HEK293 (cell line): ENCODE measurements at regions not wholly inside any gene's neighbourhood (a gene's known extent, or its start where the extent isn't known, plus 50 kb on each side); places are given as distances from the start of the nearest gene placed in this dataset.

Experiments used
- GLIS1 ChIP-seq: fragments of 450-650 bp; formaldehyde crosslinking; IDR thresholded peaks from 2 replicates; pipeline ENCODE4 v1.5.1; 2016; ENCODE audit warnings: missing biosample characterization, missing genetic modification characterization
- TCF7L2 ChIP-seq: IDR thresholded peaks from 2 replicates; pipeline ENCODE4 v1.6.1; 2011; ENCODE audit warnings: low read depth, mild to moderate bottlenecking, inconsistent platforms, low read length, moderate library complexity, borderline replicate concordance
- ZEB2 ChIP-seq: fragments of 450-650 bp; formaldehyde crosslinking; IDR thresholded peaks from 2 replicates; pipeline ENCODE4 v1.5.1; 2016; ENCODE audit warnings: missing biosample characterization, missing genetic modification characterization
- ZFP37 ChIP-seq: fragments of 450-650 bp; formaldehyde crosslinking; IDR thresholded peaks from 2 replicates; pipeline ENCODE4 v1.5.1; 2016; ENCODE audit warnings: missing biosample characterization, missing genetic modification characterization
- ZFP41 ChIP-seq: fragments of 450-650 bp; formaldehyde crosslinking; IDR thresholded peaks from 2 replicates; pipeline ENCODE4 v1.5.1; 2016; ENCODE audit warnings: missing biosample characterization, missing genetic modification characterization, borderline replicate concordance
- ZNF10 ChIP-seq: fragments of 450-650 bp; formaldehyde crosslinking; IDR thresholded peaks from 2 replicates; pipeline ENCODE4 v1.5.1; 2017; ENCODE audit warnings: missing biosample characterization, missing genetic modification characterization
- ZNF112 ChIP-seq: fragments of 450-650 bp; formaldehyde crosslinking; IDR thresholded peaks from 2 replicates; pipeline ENCODE4 v1.5.0; 2017; ENCODE audit warnings: missing biosample characterization, missing genetic modification characterization
- ZNF133 ChIP-seq: fragments of 450-650 bp; formaldehyde crosslinking; IDR thresholded peaks from 2 replicates; pipeline ENCODE4 v1.5.1; 2016; ENCODE audit warnings: missing biosample characterization, missing genetic modification characterization
- ZNF155 ChIP-seq: fragments of 450-650 bp; formaldehyde crosslinking; IDR thresholded peaks from 2 replicates; pipeline ENCODE4 v1.5.1; 2016; ENCODE audit warnings: missing biosample characterization, missing genetic modification characterization
- ZNF175 ChIP-seq: fragments of 450-650 bp; formaldehyde crosslinking; IDR thresholded peaks from 2 replicates; pipeline ENCODE4 v1.5.1; 2016; ENCODE audit warnings: missing biosample characterization, missing genetic modification characterization
- ZNF274 ChIP-seq, 2 experiments: fragments of 200-500 bp in 1 of 2; fragments of 450-650 bp in 1 of 2; sonication (Bioruptor generic) in 1 of 2; formaldehyde crosslinking in 1 of 2; IDR thresholded peaks; 2 replicates each; pipeline versions ENCODE4 v1.5.1 to v1.6.1; 2014 to 2016; ENCODE audit warnings: borderline replicate concordance in 1 of 2, inconsistent platforms in 1 of 2, low read length in 1 of 2, missing biosample characterization in 1 of 2, missing genetic modification characterization in 1 of 2
- ZNF416 ChIP-seq: fragments of 450-650 bp; formaldehyde crosslinking; IDR thresholded peaks from 2 replicates; pipeline ENCODE4 v1.5.1; 2016; ENCODE audit warnings: missing biosample characterization, missing genetic modification characterization
- ZNF48 ChIP-seq: fragments of 450-650 bp; formaldehyde crosslinking; IDR thresholded peaks from 2 replicates; pipeline ENCODE4 v1.5.1; 2016; ENCODE audit warnings: missing biosample characterization, missing genetic modification characterization
- ZNF555 ChIP-seq: fragments of 450-650 bp; formaldehyde crosslinking; conservative IDR thresholded peaks from 2 replicates; pipeline ENCODE4 v1.5.1; 2017; ENCODE audit warnings: missing biosample characterization, mild to moderate bottlenecking, missing genetic modification characterization, inconsistent platforms
- ZNF624 ChIP-seq: fragments of 450-650 bp; formaldehyde crosslinking; IDR thresholded peaks from 2 replicates; pipeline ENCODE4 v1.5.1; 2017; ENCODE audit warnings: missing biosample characterization, missing genetic modification characterization
- ZNF664 ChIP-seq: fragments of 450-650 bp; formaldehyde crosslinking; IDR thresholded peaks from 2 replicates; pipeline ENCODE4 v1.5.1; 2016; ENCODE audit warnings: missing biosample characterization, missing genetic modification characterization
- ZNF677 ChIP-seq: fragments of 450-650 bp; IDR thresholded peaks from 2 replicates; pipeline ENCODE4 v1.5.0; 2018; ENCODE audit warnings: missing biosample characterization, mild to moderate bottlenecking, missing genetic modification characterization, moderate library complexity
- ZNF701 ChIP-seq: fragments of 450-650 bp; formaldehyde crosslinking; IDR thresholded peaks from 2 replicates; pipeline ENCODE4 v1.5.1; 2016; ENCODE audit warnings: missing biosample characterization, missing genetic modification characterization
- ZNF768 ChIP-seq: fragments of 450-650 bp; formaldehyde crosslinking; IDR thresholded peaks from 2 replicates; pipeline ENCODE4 v1.5.1; 2018; ENCODE audit warnings: missing biosample characterization, mild to moderate bottlenecking, missing genetic modification characterization
- TF ChIP-seq, protein P1 (sequence below): fragments of 450-650 bp; formaldehyde crosslinking; IDR thresholded peaks from 2 replicates; pipeline ENCODE4 v1.5.1; 2017; ENCODE audit warnings: missing biosample characterization, missing genetic modification characterization
- TF ChIP-seq, protein P2 (sequence below): fragments of 450-650 bp; formaldehyde crosslinking; IDR thresholded peaks from 2 replicates; pipeline ENCODE4 v1.5.1; 2016; ENCODE audit warnings: missing biosample characterization, missing genetic modification characterization
- TF ChIP-seq, protein P3 (sequence below): sonication (generic); formaldehyde crosslinking; IDR thresholded peaks from 2 replicates; pipeline ENCODE4 v1.8.1; 2022; ENCODE audit warnings: mild to moderate bottlenecking, moderate library complexity, missing genetic modification reagents
- TF ChIP-seq, protein P4 (sequence below): fragments of 450-650 bp; formaldehyde crosslinking; IDR thresholded peaks from 2 replicates; pipeline ENCODE4 v1.5.1; 2016; ENCODE audit warnings: missing biosample characterization, missing genetic modification characterization, borderline replicate concordance
- TF ChIP-seq, protein P5 (sequence below): fragments of 450-650 bp; formaldehyde crosslinking; IDR thresholded peaks from 2 replicates; pipeline ENCODE4 v1.5.1; 2017; ENCODE audit warnings: missing biosample characterization, missing genetic modification characterization
- TF ChIP-seq, protein P6 (sequence below): fragments of 450-650 bp; formaldehyde crosslinking; optimal IDR thresholded peaks from 2 replicates; pipeline ENCODE3; 2016; ENCODE audit warnings: missing biosample characterization, mild to moderate bottlenecking, missing genetic modification characterization
- TF ChIP-seq, protein P7 (sequence below): fragments of 450-650 bp; formaldehyde crosslinking; IDR thresholded peaks from 2 replicates; pipeline ENCODE4 v1.5.1; 2016; ENCODE audit warnings: missing biosample characterization, missing genetic modification characterization

DNA sequence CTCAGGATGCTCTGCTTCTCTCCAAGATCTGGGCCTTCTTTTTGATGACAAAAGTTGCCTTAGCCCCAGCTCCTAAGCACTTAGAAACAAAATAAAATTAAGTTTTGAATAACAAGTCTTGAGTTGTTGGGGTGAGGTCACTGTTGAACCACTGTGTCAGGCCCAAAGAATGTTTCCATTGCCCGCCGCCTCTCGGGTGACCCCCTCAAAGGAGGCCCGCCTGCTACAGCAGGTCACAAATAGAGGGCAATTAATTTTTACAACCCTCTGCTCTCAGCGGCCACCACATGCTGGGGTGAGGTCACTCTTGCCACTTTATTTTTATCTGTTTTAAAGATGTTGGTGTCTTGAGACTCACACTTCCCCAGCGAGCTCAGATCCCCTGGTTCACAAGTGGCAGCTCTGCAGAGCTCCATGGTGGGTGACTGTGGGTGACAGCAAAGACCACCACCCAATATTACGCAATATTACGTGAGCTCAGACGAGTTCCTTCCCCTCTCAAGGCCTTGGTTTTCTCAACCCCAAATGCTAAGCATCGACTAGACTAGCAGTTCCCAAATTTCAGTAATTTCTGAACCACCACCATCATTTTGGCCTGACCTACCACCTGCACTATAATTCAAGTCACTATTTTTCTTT is 247.7 kb upstream of the PMEPA1 start (continued):
- TF ChIP-seq, protein P1, sequence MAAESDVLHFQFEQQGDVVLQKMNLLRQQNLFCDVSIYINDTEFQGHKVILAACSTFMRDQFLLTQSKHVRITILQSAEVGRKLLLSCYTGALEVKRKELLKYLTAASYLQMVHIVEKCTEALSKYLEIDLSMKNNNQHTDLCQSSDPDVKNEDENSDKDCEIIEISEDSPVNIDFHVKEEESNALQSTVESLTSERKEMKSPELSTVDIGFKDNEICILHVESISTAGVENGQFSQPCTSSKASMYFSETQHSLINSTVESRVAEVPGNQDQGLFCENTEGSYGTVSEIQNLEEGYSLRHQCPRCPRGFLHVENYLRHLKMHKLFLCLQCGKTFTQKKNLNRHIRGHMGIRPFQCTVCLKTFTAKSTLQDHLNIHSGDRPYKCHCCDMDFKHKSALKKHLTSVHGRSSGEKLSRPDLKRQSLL (tag by site-specific recombination): no peak
- TF ChIP-seq ZNF416 (tag by site-specific recombination): no peak
- TF ChIP-seq, protein P2, sequence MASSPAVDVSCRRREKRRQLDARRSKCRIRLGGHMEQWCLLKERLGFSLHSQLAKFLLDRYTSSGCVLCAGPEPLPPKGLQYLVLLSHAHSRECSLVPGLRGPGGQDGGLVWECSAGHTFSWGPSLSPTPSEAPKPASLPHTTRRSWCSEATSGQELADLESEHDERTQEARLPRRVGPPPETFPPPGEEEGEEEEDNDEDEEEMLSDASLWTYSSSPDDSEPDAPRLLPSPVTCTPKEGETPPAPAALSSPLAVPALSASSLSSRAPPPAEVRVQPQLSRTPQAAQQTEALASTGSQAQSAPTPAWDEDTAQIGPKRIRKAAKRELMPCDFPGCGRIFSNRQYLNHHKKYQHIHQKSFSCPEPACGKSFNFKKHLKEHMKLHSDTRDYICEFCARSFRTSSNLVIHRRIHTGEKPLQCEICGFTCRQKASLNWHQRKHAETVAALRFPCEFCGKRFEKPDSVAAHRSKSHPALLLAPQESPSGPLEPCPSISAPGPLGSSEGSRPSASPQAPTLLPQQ (tag by site-specific recombination): peak; percentile 69
- TF ChIP-seq, protein P3, sequence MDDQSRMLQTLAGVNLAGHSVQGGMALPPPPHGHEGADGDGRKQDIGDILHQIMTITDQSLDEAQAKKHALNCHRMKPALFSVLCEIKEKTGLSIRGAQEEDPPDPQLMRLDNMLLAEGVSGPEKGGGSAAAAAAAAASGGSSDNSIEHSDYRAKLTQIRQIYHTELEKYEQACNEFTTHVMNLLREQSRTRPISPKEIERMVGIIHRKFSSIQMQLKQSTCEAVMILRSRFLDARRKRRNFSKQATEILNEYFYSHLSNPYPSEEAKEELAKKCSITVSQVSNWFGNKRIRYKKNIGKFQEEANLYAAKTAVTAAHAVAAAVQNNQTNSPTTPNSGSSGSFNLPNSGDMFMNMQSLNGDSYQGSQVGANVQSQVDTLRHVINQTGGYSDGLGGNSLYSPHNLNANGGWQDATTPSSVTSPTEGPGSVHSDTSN: no peak
- peak; percentile 98 for TF ChIP-seq GLIS1
- no peak for TF ChIP-seq ZFP41 (tag by site-specific recombination)
- TF ChIP-seq ZNF48 (tag by site-specific recombination): no peak
- no peak for TF ChIP-seq ZNF112 (tag by site-specific recombination)
- TF ChIP-seq ZNF175 (tag by site-specific recombination): no peak
- TF ChIP-seq ZNF768: no peak
- no peak for TF ChIP-seq ZNF555 (tag by site-specific recombination)
- TF ChIP-seq ZNF701: no peak
- no peak for TF ChIP-seq ZNF664 (tag by site-specific recombination)
- TF ChIP-seq ZEB2 (tag by site-specific recombination): peak; percentile 94
- TF ChIP-seq ZFP37 (tag by site-specific recombination): no peak
- TF ChIP-seq ZNF133: no peak
- TF ChIP-seq, protein P4, sequence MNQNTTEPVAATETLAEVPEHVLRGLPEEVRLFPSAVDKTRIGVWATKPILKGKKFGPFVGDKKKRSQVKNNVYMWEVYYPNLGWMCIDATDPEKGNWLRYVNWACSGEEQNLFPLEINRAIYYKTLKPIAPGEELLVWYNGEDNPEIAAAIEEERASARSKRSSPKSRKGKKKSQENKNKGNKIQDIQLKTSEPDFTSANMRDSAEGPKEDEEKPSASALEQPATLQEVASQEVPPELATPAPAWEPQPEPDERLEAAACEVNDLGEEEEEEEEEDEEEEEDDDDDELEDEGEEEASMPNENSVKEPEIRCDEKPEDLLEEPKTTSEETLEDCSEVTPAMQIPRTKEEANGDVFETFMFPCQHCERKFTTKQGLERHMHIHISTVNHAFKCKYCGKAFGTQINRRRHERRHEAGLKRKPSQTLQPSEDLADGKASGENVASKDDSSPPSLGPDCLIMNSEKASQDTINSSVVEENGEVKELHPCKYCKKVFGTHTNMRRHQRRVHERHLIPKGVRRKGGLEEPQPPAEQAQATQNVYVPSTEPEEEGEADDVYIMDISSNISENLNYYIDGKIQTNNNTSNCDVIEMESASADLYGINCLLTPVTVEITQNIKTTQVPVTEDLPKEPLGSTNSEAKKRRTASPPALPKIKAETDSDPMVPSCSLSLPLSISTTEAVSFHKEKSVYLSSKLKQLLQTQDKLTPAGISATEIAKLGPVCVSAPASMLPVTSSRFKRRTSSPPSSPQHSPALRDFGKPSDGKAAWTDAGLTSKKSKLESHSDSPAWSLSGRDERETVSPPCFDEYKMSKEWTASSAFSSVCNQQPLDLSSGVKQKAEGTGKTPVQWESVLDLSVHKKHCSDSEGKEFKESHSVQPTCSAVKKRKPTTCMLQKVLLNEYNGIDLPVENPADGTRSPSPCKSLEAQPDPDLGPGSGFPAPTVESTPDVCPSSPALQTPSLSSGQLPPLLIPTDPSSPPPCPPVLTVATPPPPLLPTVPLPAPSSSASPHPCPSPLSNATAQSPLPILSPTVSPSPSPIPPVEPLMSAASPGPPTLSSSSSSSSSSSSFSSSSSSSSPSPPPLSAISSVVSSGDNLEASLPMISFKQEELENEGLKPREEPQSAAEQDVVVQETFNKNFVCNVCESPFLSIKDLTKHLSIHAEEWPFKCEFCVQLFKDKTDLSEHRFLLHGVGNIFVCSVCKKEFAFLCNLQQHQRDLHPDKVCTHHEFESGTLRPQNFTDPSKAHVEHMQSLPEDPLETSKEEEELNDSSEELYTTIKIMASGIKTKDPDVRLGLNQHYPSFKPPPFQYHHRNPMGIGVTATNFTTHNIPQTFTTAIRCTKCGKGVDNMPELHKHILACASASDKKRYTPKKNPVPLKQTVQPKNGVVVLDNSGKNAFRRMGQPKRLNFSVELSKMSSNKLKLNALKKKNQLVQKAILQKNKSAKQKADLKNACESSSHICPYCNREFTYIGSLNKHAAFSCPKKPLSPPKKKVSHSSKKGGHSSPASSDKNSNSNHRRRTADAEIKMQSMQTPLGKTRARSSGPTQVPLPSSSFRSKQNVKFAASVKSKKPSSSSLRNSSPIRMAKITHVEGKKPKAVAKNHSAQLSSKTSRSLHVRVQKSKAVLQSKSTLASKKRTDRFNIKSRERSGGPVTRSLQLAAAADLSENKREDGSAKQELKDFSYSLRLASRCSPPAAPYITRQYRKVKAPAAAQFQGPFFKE (tag by site-specific recombination): no peak
- no peak for TF ChIP-seq ZNF155 (tag by site-specific recombination)
- TF ChIP-seq ZNF624 (tag by site-specific recombination): no peak
- TF ChIP-seq, protein P5, sequence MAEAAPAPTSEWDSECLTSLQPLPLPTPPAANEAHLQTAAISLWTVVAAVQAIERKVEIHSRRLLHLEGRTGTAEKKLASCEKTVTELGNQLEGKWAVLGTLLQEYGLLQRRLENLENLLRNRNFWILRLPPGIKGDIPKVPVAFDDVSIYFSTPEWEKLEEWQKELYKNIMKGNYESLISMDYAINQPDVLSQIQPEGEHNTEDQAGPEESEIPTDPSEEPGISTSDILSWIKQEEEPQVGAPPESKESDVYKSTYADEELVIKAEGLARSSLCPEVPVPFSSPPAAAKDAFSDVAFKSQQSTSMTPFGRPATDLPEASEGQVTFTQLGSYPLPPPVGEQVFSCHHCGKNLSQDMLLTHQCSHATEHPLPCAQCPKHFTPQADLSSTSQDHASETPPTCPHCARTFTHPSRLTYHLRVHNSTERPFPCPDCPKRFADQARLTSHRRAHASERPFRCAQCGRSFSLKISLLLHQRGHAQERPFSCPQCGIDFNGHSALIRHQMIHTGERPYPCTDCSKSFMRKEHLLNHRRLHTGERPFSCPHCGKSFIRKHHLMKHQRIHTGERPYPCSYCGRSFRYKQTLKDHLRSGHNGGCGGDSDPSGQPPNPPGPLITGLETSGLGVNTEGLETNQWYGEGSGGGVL (tag by site-specific recombination): peak; percentile 70
- TF ChIP-seq ZNF274 (IDR thresholded peaks at IDR 0.05; ENCODE audit: low read length): no peak
- TF ChIP-seq ZNF274 (tag by site-specific recombination; IDR thresholded peaks at IDR 0.05; ENCODE audit: borderline replicate concordance): no peak
- TF ChIP-seq, protein P6, sequence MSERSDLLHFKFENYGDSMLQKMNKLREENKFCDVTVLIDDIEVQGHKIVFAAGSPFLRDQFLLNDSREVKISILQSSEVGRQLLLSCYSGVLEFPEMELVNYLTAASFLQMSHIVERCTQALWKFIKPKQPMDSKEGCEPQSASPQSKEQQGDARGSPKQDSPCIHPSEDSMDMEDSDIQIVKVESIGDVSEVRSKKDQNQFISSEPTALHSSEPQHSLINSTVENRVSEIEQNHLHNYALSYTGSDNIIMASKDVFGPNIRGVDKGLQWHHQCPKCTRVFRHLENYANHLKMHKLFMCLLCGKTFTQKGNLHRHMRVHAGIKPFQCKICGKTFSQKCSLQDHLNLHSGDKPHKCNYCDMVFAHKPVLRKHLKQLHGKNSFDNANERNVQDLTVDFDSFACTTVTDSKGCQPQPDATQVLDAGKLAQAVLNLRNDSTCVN (tag by site-specific recombination): no peak
- TF ChIP-seq, protein P7, sequence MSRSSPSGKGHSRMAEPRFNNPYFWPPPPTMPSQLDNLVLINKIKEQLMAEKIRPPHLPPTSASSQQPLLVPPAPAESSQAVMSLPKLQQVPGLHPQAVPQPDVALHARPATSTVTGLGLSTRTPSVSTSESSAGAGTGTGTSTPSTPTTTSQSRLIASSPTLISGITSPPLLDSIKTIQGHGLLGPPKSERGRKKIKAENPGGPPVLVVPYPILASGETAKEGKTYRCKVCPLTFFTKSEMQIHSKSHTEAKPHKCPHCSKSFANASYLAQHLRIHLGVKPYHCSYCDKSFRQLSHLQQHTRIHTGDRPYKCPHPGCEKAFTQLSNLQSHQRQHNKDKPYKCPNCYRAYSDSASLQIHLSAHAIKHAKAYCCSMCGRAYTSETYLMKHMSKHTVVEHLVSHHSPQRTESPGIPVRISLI: no peak
- no peak for TF ChIP-seq ZNF677 (tag by site-specific recombination)
- TF ChIP-seq TCF7L2: peak; percentile 84
- no peak for TF ChIP-seq ZNF10 (tag by site-specific recombination)
